ENCODE measurements at regions not wholly inside any gene's neighbourhood (a gene's known extent, or its start where the extent isn't known, plus 50 kb on each side); places are given as distances from the start of the nearest gene placed in this dataset.
"Not testable (repeated sequence)": the region's sequence is repeated elsewhere in the genome, so short reads cannot be mapped to it uniquely, and the experiment has no call there.

DNA sequence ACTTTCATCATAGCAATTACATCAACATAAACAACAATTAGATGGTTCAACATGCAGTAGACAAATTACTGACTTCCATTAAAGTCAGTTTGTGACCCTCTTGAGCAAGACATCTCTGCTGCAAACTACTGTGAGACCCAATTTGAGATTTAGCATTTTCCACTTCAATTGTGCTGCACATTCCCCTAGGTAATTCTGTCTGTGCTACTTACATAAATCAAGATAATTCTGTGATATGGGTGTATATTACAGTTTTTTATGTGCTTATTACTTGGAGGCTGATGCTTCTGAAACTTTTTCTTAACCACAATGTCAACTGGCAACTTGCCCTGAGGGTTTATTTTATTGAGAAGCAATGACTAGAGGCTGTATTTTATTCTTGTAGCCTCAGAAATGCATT lies 1714.4 kb downstream of the OLFM4 start:
- DNase-seq, result no peak

DNA sequence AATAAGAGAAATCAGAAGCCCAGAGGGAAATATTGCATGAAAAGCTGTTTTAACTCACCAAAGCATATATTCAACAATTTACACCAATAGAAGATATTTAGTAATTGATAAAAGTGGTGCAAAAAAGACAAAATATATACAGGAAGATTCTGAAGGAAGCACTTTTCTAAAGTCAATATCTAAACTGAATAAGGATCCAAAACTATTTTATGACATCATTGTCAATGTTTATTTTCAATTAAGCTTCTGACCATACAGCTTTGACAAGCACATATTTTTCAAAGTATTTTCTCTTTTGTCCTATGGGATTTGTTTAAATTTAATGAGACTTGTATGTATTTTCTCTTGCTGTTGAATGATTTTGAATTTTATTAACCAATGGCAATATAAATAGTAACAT lies 1716.1 kb downstream of the OLFM4 start:
- no peak for DNase-seq

DNA sequence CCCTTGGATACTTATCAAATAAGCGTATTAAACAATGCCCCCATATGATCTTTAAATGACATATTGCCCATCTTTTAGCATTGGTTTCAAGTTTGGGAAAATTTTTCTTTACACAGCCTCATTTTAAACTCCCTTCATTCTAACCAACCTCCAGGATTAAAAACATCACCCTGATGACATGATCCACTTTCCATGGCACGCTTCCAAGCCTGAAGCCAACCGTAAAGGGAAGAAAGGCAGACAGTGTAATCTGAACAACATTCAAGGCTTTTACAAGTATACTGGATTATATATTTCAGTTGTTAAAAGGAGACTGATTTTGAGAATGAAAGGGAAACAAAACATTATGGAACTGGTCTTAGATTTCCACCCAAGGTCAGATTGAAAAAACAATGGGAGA lies 1721.9 kb downstream of the OLFM4 start:
- DNase-seq, result no peak

DNA sequence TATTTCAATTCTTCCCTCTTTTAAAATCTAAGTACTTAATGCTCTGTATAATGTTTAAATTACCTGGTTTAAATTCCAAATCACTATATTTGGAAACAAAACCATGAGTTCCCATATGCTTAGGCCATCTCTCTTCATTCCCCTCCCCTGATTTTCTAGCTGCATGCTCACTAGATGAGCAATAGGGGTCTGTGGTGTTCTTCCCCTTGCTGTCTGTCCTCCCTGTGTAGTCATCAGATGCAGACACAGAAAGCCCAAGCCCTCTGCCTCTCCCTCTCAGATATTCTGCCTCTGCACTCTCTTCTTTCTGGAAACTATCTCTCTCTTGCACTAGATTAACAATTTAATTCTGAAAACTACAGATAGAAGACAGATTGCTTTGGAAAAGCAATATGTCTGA lies 1730.2 kb downstream of the OLFM4 start:
- no peak for DNase-seq

DNA sequence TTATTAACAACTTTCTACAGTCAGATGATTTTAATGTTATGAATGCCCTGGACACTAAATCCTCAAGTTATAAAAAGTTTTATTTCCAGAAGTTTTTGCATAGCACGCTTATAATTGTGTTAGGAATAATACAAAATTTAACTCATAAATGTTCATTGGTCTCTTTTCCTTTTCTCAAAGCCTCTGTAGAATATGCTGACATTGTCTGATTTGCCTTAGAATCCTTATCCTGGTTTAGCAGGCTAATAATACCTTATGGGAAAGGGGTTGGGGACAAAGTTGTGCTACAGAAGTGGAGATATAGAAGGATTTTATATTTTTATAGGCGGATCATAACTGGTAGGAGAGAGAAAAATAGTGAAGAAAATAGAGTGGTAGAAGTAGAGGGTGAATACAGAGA lies 1739.6 kb downstream of the OLFM4 start:
- no peak for DNase-seq

DNA sequence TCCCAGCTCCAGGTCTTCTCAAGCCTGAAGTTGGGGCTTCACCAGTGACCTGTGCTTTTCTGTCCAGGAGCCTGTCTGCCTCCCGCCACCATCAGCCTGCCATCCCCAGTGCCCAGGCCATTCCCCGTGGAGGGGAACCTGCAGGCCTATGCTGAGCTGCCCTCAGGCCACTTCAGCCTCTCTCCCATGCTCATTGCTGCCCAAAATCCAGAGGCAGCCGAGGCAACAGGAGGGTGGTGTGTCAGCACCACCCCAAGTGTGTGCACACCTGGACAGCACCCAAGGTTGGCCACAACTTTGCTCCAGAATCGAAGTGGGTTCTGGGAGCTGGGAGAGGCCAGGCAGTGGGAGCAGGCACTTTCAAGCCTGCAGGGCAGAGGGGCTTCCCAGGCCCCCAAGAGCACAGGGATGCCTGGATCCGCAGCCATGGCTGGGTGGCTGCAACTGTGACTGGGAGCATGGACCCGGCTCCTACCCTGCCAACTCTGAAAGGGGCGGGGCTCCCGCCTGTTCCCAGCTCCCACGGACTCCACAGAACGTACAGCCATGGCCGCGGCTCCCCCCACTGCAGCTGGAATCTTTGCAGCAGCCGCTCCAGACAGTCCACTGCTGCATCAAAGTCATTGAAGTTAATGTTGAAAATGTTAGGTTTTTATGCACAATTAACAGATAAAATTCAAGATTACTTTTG lies 1747.0 kb downstream of the OLFM4 start:
- DNase-seq, result no peak

DNA sequence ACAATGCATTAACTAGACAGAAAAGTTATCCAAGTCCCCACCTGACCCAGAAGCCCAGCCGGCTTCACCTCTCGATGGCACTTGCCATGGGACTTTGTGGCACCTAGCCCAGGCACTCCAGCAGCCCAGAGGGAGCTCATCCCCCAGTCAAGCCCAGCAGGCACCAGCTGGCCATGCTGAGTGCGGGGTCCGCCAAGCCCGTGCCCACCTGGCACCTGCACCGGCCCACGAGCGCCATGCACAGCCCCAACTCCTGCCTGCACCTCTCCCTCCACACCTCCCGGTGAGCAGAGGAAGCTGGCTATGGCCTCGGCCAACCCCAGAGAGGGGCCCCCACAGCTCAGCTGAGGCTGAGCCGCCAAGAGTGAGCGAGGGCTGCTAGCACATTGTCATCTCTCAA lies 1759.1 kb downstream of the OLFM4 start:
- DNase-seq, result no peak

DNA sequence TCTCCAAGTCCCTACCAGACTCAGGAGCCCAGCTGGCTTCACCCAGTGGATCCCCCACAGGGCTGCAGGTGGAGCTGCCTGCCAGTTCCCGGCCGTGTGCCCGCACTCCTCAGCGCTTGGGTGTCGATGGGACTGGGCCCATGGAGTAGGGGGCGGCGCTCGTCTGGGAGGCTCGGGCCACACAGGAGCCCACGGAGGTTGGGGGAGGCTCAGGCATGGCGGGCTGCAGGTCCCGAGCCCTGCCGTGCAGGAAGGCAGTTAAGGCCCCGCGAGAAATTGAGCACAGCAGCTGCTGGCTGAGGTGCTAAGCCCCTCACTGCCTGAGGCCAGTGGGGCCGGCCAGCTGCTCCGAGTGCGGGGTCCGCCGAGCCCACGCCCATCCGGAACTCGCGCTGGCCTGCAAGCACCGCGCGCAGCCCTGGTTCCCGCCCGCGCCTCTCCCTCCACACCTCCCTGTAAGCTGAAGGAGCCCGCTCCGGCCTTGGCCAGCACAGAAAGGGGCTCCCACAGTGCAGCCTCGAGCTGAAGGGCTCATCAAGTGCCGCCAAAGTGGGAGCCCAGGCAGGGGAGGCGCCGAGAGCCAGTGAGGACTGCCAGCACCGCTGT lies 1771.1 kb downstream of the OLFM4 start:
- no peak for DNase-seq

DNA sequence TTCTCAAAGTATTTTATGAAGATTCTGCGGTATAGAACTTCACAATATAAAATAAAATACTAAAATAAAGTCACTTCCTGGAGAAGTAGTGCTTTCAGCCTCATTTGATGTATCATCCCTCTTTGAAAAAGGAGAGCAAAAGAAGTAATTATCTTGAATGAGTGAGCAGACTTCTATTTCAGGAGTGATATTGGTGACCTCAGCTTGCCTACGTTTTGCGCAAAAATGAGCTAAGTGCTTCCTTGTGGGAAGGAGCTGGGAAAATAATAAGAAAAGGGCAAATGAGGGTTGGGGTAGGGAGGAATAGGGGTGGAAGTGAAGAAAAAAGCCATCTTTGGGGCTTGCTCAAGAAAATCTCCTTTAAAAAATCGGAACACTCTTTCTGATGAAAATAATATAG lies 1773.6 kb downstream of the OLFM4 start:
- DNase-seq, result no peak

DNA sequence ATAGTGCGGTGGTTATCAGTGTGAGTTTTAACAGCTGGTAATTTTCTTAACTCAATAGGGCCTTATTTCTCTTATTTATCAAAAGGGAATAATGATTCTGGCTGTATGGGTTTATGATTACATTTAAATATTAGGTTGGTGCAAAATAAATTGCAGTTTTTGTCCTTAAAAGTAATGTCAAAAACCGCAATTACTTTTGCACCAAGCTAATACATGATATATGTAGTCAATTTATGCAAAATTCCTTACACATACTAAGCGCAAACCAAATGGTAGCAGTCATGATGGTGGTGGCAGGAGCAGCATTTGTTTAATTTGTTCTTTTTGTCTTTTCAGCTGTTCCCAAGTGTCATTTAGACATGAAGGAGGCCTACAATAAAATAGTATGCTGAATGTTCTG lies 1777.1 kb downstream of the OLFM4 start:
- DNase-seq, result no peak

DNA sequence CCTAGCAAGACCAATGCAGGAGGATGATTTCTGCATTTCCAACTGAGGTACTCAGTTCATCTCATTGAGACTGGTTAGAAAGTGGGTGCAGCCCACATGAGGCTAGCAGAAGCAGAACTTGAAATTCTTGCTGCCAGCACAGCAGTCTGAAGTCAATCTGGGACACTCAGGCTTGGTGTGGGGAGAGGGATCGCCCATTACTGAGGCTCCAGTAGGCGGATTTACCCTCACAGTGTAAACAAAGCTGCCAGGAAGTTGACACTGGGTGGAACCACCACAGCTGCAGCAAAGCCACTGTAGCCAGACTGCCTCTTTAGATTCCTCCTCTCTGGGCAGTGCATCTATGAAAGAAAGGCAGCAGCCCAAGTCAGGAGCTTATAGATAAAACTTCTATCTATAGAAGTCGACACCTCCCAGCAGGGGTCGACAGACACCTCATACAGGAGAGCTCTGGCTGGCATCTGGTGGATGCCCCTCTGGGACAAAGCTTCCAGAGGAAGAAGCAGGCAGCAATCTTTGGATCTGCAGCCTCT lies 1793.4 kb downstream of the OLFM4 start:
- DNase-seq, result not testable (repeated sequence)

DNA sequence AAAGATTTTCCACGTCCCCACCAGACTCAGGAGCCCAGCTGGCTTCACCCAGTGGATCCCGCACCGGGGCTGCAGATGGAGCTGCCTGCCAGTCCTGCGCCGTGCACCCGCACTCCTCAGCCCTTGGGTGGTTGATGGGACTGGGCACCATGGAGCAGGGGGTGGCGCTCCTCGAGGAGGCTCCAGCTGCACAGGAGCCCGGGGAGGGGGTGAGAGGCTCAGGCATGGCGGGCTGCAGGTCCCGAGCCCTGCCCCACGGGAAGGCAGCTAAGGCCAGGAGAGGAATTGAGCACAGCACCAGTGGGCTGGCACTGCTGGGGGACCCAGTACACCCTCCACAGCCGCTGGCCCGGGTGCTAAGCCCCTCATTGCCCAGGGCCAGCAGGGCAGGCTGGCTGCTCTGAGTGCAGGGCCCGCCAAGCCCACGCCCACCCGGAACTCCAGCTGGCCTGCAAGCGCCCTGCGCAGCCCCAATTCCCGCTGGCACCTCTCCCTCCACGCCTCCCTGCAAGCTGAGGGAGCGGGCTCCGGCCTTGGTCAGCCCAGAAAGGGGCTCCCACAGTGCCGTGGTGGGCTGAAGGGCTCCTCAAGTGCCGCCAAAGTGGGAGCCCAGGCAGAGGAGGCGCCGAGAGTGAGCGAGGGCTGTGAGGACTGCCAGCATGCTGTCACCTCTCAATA lies 1800.9 kb downstream of the OLFM4 start:
- DNase-seq, result not testable (repeated sequence)

DNA sequence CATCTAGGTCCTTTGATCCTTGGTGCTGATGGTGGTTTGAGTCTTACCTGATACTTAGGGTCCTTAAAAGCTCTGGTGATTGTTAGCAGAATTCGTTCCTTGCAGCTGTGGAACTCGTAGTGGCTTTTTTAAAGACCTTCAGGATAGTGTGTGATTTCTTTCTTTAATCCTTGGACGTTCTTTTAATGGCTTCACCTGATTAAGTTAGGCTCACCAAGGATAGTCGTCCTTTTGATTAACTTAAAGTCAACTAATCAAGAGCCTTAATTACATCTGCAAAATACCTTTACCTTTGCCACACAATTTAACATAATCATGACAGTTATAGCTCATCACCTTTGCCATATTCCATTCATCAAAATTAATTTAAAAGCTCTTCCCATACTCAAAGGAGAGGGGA lies 1807.7 kb downstream of the OLFM4 start:
- DNase-seq, result no peak

DNA sequence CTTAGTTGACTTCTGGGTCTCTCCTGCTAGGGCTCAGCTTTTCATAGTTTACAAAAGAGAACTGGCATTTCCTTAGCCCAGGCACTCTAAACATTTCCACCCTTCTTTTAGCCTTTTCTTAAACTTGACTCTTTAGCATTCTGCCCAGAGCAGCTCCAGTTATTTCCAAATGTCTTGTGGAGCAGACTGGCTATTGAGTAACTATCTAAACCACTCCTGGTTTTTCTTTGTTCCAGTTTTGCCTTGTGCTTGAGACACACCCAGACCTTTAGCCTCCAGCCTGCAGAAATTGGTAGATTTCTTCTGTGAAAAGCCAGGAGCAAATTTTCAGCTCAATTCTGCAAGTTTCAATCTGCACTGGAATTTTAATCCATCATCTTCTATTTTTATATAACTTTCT lies 1813.1 kb downstream of the OLFM4 start:
- no peak for DNase-seq

DNA sequence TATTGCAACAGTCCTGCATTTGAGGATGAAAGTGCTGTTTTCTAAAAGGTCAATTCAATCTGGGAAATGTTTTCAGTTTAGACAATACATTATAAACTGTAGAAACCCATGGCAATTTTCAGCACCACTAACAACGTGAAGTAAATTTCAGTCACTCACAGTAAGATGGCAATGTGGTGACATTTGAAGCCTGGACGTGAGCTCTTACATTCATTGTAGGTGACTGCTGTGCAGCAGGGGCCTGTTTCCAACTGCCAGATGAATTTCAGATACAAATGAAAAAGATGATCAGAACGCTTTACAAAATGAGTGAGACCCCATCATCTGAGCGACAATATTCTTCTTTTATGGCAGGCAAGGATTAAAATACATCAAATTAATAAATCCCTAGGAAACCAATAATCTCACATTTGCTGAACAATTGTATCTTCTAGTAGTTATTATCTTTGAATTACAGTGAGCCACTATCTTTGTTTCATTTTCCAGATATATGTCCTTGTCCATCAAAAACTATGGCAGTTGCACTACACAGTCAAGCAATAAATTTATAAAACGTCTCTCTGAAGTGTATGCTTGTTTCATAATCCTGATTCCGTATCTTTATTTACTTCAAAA lies 1816.8 kb downstream of the OLFM4 start:
- no peak for DNase-seq

DNA sequence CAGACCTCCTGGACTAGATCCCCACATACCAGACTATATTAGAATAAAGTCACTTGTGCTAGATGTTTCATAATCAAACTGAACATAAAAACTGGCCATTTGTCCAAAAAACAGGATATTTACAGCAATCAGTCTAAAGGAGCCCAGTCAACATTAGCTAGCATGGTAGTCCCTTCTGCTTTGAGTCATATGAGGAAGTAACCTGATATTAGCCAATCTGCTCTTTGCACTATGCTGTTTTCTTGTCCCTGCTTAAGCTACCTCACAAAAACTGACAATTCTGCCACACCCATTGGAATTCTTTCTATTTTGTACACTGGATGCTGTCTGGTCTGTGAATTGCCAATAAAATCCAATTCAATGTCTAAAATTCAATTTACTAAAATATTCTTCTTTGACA lies 1824.2 kb downstream of the OLFM4 start:
- DNase-seq, result no peak

DNA sequence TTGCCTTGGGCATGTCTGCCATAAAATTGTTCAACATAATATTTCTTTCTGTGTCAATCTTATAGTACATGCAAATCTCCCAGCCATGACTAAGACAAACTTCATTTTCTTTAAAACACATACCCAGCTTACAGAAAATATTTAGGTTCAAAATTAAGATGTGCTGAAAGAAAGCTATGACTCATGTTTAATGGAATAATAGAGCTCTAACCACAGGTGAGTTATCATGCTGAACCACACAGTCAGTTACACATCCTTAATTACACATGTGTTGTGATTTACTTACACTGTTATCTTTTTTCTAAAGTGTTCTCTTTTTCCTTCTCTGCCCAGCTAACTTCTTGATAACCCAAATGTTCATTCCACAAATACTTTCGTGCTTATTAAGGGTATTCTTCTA lies 1831.2 kb downstream of the OLFM4 start:
- no peak for DNase-seq

DNA sequence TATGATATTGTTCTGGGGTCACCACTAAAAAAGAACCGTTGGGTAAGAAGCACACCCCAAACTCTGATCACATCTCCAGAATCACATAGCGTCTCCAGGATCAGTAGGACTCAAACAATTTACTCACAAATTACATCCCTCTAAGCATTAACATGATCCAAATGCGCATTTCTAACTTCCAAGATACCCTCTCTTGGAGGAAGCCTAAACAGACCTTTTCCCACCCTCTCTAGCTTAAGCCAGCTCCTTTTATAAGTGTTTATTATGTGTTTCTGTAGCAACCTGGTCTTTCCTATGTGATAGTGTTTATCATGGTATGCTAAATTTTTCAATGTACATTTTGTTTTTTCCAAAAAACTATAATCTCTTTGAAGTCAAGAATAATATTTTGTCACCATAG lies 1846.5 kb downstream of the OLFM4 start:
- no peak for DNase-seq

DNA sequence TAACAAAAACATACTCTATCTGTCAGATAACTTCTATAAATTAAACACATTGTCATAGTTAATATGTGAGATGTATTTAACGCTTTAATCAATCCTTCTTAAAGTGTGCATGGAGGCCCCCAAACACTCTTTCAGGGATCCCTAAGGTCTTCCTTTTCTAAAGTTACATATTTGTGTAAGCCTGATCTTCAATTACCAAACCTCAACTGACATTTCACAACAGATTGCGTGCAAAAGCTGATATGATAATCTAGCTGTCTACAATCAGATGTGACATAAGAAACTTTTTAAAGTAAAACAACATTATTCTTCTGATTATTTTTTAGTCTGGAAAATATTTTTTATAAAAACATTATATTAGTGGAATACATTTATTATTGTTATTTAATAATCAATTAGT lies 1850.4 kb downstream of the OLFM4 start:
- DNase-seq, result no peak

DNA sequence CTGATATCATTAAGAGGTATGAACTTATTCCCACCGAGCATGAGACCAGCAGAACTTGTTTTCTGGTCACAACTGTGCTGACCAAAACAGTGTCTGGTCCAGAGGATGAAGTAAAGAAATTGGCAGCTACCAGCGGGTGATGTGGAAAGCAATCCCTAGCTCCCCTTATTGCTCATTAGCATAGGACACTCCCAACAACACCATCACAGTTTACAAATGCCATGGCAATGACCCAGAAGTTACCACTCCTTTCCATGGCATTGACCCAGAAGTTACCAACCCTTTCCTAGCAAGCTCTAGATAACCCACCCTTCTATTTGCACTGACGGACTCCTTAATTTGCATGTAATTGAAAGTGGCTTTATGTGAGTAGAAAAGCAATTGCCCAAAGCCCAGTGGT lies 1856.1 kb downstream of the OLFM4 start:
- DNase-seq, result no peak

DNA sequence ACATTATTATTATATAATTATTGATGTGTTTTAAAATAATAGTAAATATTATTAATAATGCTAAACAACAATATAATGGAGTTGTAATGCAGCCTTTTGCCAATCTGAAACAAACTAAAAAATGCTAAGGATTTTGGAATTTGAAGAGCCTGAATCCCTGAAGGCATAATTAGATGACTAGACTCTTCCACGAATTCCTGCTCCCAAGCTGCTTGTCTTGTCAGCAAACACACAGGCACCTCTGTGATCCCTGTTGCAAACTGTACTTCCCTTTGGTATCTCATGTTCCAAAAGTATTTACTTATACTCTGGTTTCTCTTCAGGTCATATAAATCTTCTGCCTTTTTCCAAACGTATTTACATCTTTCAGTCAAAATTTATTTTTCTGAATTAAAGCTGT lies 1862.4 kb downstream of the OLFM4 start:
- no peak for DNase-seq

DNA sequence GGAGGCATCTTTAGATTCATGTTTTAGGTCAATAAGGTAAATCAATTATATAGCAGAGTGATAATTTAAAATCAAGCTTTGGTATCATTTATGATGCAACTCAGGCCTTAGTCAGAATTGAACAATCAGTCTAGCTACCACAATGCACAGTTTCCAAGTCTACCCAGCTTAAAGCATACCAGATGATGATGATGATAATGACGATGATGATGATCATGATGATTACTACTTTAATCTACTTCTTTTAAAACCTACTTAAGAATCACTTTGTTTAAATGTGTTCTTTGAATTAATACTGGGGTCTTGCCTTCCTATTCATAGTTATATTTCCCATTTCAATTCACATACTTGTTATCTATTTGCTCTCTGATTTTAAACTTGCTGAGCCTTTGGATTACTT lies 1872.7 kb downstream of the OLFM4 start:
- no peak for DNase-seq

DNA sequence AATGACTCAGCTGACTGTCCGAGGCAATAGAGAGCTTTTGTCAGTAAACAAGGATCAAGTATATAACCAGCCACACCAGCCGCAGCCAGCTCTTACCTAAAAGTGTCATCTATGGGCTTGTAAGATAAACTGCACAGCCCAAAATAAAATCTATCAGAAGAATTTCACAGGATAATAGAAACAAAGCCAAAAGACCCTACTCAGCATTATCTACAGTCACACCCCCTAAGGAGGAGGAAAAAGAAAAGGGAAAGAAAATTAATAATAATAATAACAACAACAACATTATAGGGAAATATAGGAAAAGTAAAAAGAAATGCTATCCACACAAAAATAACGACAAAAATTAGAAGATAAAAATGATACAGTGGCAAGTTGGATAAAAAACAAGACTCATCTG lies 1883.8 kb downstream of the OLFM4 start:
- DNase-seq, result no peak

DNA sequence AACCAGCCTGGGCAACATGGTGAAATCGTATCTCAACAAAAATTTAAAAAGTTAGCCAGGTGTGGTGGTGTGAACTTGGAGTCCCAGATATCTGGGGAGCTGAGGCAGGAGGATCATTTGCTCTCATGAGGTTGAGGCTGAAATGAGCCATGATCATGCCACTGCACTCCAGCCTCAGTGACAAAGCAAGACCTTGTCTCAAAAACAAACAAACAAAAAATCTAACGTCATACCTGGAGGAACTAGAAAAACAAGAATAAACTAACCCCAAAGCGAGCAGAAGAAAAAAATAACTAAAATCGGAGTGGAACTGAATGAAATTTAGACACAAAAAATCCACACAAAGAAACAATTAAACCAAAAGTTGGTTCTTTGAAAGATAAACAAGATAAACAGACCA lies 1885.1 kb downstream of the OLFM4 start:
- DNase-seq, result no peak

All from NCI-H1048 (cell line).